ENCODE measurements at regions not wholly inside any gene's neighbourhood (a gene's known extent, or its start where the extent isn't known, plus 50 kb on each side); places are given as distances from the start of the nearest gene placed in this dataset.

DNA sequence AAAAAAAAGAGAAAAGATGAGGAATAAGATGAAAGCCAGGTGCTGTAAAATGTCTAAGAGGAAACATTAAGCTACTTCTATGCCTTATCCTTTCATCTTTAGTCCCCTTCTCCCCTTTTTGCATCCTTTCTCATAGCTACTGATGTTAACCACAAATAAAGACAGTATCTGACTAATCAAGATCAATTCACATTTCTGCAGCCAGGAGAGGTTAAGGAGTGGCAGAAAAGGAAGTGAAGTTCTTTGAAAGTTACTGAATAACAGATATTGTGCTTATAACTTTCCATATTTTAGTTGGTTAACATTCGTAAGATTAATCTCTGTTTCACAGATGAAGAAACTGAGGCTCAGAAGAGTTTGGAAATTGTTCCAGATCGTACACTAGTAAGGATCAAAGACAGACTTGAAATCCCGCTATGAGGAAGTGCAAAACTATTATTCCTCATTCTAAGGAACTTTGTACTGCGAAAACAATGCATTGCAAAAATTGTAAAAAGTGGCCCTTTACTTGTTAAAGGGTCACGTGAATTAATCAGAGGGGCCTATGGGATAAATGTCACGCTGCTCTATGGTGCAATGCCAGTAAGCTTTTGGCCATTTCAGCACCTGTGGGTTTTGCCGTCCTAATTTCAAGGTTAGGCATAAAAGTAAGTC is 117.7 kb upstream of the GRM7 start:
- TF ChIP-seq CTCF (IDR thresholded peaks at IDR 0.05) (no peak), POLR2AphosphoS5 (IDR thresholded peaks at IDR 0.05) (no peak), POLR2A (IDR thresholded peaks at IDR 0.05; ENCODE audit: low read depth) (no peak), EP300 (IDR thresholded peaks at IDR 0.05) (no peak)
